HG03066 (cell line): ENCODE measurements at regions not wholly inside any gene's neighbourhood (a gene's known extent, or its start where the extent isn't known, plus 50 kb on each side); places are given as distances from the start of the nearest gene placed in this dataset.
"Not testable (repeated sequence)": the region's sequence is repeated elsewhere in the genome, so short reads cannot be mapped to it uniquely, and the experiment has no call there.

Source experiments
- ATAC-seq: cut with Tn5 transposase; IDR thresholded peaks from one replicate; pipeline ENCODE4 v1.9.1; 2021; ENCODE audit warnings: low read depth; ENCODE audit not compliant: unreplicated experiment

GRCh38 chr3:188021502-188022040 lies 132.4 kb upstream of the LPP start:
- no peak for ATAC-seq

- ATAC-seq: not testable (repeated sequence)
Measured at GRCh38 chr3:188022902-188023301, 131.1 kb upstream of the LPP start.

GRCh38 chr3:188025555-188025954 lies 128.4 kb upstream of the LPP start:
- no peak for ATAC-seq

- no peak for ATAC-seq
Measured at GRCh38 chr3:188026191-188026968, 127.6 kb upstream of the LPP start.

DNA sequence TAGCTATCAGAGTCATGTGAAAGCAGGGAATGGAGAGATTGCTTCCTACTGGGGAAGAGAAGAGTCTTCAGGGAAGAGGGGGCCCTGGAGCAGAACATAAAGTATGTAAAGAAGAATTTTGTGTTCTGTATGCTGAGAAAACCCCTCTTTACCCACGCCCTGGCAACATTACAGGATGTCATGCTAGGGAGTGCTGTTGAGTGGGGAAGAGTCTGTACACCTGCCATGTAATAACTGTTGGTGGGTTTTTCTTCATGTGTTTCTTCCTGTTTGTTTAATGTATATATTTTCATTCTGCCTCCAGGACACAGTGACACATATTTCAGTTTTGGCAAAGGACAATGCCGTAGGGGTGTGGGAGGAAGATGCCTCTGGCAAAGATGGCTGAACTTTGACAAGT lies 122.8 kb upstream of the LPP start:
- no peak for ATAC-seq

DNA sequence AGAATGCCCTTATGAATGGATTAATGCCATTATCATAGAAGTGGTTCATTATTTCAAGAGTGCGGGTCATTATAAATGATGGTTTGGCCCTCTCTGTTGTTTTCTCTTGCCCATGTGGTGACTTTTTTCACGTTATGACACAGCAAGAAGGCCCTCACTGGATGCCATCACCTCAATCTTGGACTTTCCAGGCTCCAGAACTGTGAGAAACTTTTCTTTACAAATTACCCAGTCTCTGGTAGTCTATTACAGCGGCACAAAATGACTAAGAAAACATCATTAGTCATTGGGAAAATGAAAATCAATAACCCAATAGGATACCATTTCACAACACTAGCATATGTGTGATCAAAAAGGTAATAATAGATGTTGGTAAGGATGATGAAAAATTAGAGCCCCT lies 119.0 kb upstream of the LPP start:
- no peak for ATAC-seq

DNA sequence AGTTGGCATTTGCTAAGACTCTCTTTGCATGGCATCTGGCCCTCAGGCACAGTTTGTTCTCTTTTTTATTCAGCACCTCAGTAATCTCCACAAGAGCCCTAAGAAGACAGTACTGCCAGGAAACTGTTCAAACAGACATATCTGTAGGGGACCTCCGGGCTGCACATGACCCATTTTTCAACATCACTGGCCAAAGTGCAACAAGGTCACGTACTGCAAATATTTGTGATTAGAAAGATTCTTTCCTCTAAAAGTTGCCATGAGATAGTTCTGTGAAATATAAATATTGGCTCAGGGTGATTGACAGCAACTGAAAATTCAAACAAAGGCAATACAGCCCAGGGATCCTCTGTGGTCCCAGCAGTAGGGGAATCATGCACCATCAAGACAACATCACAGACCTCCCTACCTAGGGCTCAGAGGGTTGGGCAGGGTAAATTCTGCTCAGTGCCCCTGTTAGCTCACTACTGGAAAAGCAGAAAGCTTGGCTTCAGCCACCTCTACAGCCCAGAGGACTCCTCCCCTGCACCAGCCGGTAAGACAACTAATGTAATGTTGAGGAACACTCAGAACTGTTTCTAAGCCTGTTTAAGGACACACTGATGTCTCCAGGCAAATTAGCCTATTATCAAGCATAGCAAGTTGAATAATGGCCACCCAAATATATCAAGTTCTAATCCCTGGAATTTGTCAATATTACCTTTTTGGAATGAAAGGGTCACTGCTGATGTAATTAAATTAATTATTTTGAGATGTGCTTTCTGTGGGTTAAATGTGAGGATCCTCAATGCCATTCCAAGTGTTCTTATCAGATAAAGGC lies 117.4 kb upstream of the LPP start:
- no peak for ATAC-seq

DNA sequence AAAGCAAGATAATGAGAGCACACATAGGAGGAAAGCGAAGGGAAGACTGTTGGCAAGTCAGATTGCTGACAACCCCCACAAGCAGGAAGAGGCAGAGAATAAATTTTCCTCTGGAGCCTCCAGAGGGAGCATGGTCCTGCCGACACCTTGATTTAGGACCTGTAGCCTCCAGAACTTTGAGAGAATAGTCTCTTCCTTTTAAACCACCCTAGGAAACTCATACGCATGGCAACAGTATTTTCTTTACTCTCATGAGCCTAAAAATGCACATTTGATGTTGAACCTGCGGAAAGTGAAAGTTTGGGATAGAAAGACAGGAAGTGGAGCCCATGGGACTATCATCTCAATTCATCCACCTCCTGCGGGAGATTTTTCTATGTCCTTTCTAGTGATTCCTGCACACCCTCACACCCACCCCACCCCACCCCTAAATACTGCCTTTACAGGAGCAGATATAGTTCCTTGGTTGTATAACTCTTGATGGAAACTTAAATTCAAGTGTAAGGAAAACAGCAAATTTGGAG lies 116.7 kb upstream of the LPP start:
- no peak for ATAC-seq

DNA sequence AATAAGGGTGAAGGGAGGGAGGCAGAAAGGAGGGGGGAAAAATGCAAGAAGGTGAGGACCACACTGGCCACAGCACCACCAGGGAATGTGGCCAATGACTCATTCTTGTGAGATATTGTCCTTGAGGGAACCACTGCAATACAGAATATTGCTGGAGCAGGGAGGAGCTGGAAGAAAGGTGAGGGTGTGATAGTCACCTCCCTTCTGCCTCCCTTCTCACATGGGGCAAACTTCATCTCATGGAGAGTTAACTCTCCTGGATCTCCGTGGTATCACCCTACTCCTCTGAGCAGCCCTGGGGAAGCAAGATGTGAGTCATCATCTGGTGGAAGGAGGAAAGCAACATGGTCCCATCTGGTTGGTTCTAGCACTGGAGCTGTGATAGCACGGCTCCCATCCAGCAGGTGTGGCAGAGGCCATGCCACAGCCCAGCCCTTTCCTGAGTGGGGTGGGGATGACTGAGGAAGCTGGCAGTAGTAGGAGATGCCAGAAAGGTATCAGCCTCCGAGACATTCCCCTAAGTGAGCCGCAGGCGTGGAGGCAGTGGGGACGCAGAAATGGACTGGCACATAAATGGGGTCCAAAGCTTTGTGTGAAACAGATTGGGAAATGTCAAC lies 115.9 kb upstream of the LPP start:
- ATAC-seq: no peak

GRCh38 chr3:188041193-188041592 lies 112.8 kb upstream of the LPP start:
- no peak for ATAC-seq

DNA sequence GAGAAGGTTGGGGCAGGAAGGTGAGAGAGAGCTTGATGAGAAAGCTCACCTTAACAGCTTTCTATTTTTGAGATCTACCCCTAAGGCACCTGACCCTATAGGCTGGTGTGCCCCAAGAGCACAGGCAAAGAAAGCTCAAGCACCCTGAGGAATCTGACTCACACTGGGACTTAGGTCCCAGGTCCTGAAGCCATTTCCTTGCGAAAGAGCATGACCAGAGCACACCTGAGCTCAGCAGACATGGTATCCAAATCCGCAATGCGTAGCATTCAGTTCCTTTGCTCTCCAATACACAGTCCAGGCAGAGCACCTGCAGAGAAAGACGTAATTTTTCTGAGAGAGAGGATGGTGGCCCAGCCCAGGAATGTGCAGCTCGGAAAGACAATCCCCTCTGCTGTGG lies 112.1 kb upstream of the LPP start:
- ATAC-seq: no peak

DNA sequence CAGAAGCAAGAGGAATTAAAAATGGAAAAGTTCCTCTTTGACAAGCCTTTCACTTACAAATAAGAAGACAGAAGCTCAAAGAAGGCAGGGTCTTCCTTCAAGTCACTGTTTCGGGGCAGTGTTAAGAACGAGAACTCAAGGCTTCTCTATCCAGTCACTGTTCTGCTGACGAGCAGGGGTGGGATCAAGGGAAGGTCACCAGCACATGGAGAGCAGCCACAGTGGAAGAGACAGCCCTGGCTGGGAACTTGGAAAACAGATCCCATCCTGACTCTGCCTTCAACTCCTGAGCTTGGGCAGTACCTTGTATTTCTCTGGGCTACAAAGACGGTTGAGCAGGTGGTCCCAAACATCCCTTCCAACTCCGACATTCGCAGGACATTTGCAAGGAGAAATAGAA lies 111.5 kb upstream of the LPP start:
- no peak for ATAC-seq

DNA sequence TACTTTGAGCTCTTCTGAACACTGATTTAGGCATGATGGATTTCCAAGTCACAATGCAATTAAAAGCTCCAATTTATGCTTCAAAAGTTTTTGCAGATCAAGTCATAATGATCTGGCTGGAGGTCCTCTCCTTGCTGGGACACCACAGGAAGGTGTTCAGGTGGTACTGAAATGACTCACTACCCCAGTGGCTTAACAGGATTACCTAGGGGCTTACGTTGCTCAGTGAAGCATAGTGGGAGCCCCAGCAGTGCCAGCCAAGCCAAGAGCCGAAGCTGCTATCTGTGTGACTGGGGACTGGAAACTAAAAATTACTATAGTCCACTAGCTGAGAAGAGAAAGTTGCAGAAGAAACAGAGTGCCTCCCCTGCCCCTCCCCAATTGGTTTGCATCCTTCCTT lies 110.1 kb upstream of the LPP start:
- no peak for ATAC-seq

DNA sequence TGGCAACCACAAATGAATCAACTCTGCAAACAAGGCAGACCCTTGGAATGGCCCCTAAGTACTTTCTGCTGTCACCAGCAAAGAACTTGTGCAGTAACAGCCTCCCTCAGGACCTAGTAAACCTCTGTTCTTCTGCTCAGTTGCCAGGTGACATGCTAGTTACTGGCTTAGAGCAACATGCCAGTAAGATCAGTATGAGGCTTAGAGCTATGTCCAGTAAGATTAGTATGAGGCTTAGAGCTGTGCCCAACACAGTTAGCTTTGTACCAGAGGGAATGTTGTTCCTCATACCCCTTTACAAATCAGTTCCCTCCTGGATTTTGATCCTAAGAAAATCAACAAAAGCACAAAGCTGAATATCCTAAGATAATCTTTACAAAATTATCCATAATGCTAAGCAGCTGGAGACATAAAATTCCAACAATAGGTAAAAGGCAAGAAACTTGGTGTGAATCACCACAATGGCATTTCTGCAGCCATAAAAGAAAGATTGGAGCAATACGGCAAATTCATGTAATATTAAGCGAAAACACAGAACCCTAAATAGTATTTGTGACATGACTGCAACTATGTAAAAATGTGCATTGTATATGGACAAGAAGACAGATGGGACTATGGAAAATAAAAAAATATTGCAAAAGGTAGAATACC lies 107.3 kb upstream of the LPP start:
- ATAC-seq: no peak

DNA sequence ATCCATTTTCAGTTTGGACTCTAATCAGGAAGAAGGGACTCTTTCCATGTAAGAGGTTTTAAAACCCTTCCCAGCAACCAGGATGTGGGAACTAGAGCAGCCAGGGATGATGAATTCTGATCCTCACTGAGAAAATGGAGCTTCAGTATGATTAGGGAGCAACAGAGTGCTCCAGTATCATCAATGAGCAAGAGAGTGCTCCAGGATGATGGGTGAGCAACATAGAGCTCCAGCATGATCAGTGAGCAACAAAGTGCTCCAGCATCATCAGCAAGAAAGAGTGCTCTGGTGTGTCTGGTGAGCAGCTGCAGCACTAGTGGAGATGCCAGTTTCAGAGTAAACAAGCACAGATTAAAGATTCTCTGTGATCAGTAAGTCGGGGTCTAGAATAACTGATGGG lies 106.4 kb upstream of the LPP start:
- no peak for ATAC-seq

- ATAC-seq: no peak
Measured at GRCh38 chr3:188049606-188050530, 104.1 kb upstream of the LPP start.

GRCh38 chr3:188051801-188052168 lies 102.2 kb upstream of the LPP start:
- no peak for ATAC-seq

DNA sequence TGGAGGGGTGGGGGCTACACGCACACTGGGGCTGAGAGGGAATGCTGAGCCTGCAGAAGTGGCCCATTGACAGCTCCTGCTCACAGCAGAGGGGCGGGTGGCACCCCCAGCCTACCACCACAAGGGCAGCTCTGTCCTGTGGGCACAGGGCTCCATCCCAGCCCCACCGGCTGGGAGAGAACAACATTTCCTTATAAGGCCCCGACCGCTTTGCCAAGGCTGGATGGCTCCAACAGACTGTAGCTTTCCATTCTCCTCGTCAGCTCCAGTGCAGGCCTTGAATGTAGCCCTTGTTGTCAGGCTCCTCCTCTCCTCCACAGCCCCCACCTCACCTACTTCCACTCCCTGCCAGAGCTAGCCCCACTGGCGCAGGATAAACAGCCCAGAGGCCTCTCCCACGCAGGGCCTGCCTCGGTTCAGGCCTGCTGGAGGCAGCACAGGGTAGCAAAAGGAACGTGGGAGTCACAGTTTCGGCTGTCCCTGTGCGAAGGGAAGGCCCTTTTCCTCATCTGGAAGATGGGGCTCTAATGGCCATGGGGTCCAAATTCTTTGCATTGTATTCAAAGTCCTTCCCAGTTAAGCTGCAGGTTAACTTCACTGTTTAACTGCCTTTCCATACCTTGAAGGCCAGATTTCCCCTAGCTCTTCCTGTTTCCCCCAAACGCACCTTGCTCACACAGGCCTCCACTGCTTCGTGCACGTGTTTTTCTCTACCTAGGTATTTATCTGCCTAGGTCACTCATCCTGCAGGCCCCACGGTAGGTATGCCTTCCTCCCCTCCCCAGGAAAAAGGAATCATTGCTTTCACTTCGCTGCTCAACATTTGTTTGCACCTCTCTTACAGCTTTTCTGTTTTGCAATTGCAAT lies 101.6 kb upstream of the LPP start:
- ATAC-seq: no peak

- ATAC-seq: no peak
Measured at GRCh38 chr3:188053036-188053340, 101.0 kb upstream of the LPP start.
